WTC11 (cell line): ENCODE measurements at regions not wholly inside any gene's neighbourhood (a gene's known extent, or its start where the extent isn't known, plus 50 kb on each side); places are given as distances from the start of the nearest gene placed in this dataset.
A peak's percentile ranks its signal among the peaks of the same experiment; 100 is the strongest.

Experiments
- ATAC-seq: fragments of 200-7000 bp; cut with Tn5 transposase; 2 replicates; pipeline ENCODE4 v1.10.0; 2021; ENCODE audit warnings: mild to moderate bottlenecking, moderate library complexity
- CTCF ChIA-PET: fragments of 300-600 bp; sonication (Branson Sonifier 250); formaldehyde crosslinking; loops from one replicate; lab custom pipeline; 2021; ENCODE audit warnings: antibody characterized with exemption; lab: Charles Lee
- POLR2A ChIA-PET: fragments of 350-600 bp; sonication (Branson Sonifier 250); formaldehyde crosslinking; loops from one replicate; lab custom pipeline; 2021; ENCODE audit warnings: antibody characterized with exemption; lab: Charles Lee
- DNase-seq: peaks from one replicate; pipeline ENCODE4 v3.0.0; 2021; ENCODE audit warnings: low spot score
- H3K27ac Mint-ChIP-seq: 2 replicates; pipeline ENCODE4 v1.8.0; 2021; ENCODE audit warnings: mixed read lengths
- H3K27me3 Mint-ChIP-seq: 2 replicates; pipeline ENCODE4 v1.8.0; 2021; ENCODE audit warnings: low read depth, mild to moderate bottlenecking, moderate library complexity, mixed read lengths
- H3K36me3 Mint-ChIP-seq: 2 replicates; pipeline ENCODE4 v1.8.0; 2021; ENCODE audit warnings: mixed read lengths
- H3K4me1 Mint-ChIP-seq: 2 replicates; pipeline ENCODE4 v1.8.0; 2022; ENCODE audit warnings: mixed read lengths
- H3K4me3 Mint-ChIP-seq: 2 replicates; pipeline ENCODE4 v1.8.0; 2021; ENCODE audit warnings: mild to moderate bottlenecking, moderate library complexity, mixed read lengths
- H3K9me3 Mint-ChIP-seq: 2 replicates; pipeline ENCODE4 v1.8.0; 2021; ENCODE audit warnings: mixed read lengths
- ATF1 ChIP-seq: sonication (generic); formaldehyde crosslinking; IDR thresholded peaks from 2 replicates; pipeline ENCODE4 v1.8.1; 2023; ENCODE audit warnings: mild to moderate bottlenecking, moderate library complexity, missing genetic modification reagents
- CBFB ChIP-seq: sonication (generic); formaldehyde crosslinking; IDR thresholded peaks from 2 replicates; pipeline ENCODE4 v1.8.1; 2022; ENCODE audit warnings: mild to moderate bottlenecking, low read depth, missing genetic modification reagents
- CTCF ChIP-seq: fragments of 200-600 bp; IDR thresholded peaks from 2 replicates; pipeline ENCODE4 v1.8.0; 2022; ENCODE audit warnings: antibody characterized with exemption
- E2F4 ChIP-seq: sonication (generic); formaldehyde crosslinking; IDR thresholded peaks from 2 replicates; pipeline ENCODE4 v1.8.1; 2022; ENCODE audit warnings: low read depth, mild to moderate bottlenecking, moderate library complexity, missing genetic modification reagents, borderline replicate concordance
- ELF4 ChIP-seq: sonication (generic); formaldehyde crosslinking; IDR thresholded peaks from 2 replicates; pipeline ENCODE4 v1.8.1; 2022; ENCODE audit warnings: low read depth, mild to moderate bottlenecking, moderate library complexity, missing genetic modification reagents
- KAT7 ChIP-seq: sonication (generic); formaldehyde crosslinking; IDR thresholded peaks from 2 replicates; pipeline ENCODE4 v1.8.1; 2023; ENCODE audit warnings: missing genetic modification reagents, mild to moderate bottlenecking, borderline replicate concordance
- MAX ChIP-seq: sonication (generic); formaldehyde crosslinking; IDR thresholded peaks from 2 replicates; pipeline ENCODE4 v1.8.0; 2022; ENCODE audit warnings: mild to moderate bottlenecking, missing genetic modification reagents
- MLX ChIP-seq: sonication (generic); formaldehyde crosslinking; IDR thresholded peaks from 2 replicates; pipeline ENCODE4 v1.8.1; 2023; ENCODE audit warnings: mild to moderate bottlenecking, missing genetic modification reagents, moderate library complexity
- MXD4 ChIP-seq: fragments of 250-450 bp; sonication (Bioruptor Pico); IDR thresholded peaks from 2 replicates; pipeline ENCODE4 v1.8.0; 2021; ENCODE audit warnings: mild to moderate bottlenecking, moderate library complexity, borderline replicate concordance
- NR3C1 ChIP-seq: sonication (generic); formaldehyde crosslinking; conservative IDR thresholded peaks from 2 replicates; pipeline ENCODE4 v1.8.1; 2023; ENCODE audit warnings: low read depth, mild to moderate bottlenecking, missing genetic modification reagents
- PRDM15 ChIP-seq: sonication (generic); formaldehyde crosslinking; IDR thresholded peaks from 2 replicates; pipeline ENCODE4 v1.8.0; 2022; ENCODE audit warnings: missing genetic modification reagents
- SOX15 ChIP-seq: fragments of 250-450 bp; sonication (Bioruptor Pico); IDR thresholded peaks from 2 replicates; pipeline ENCODE4 v1.9.0; 2021; ENCODE audit warnings: mild to moderate bottlenecking
- USF2 ChIP-seq: sonication (generic); formaldehyde crosslinking; IDR thresholded peaks from 2 replicates; pipeline ENCODE4 v1.8.1; 2023; ENCODE audit warnings: mild to moderate bottlenecking, missing genetic modification reagents, moderate library complexity
- ZBTB21 ChIP-seq: sonication (generic); formaldehyde crosslinking; IDR thresholded peaks from 2 replicates; pipeline ENCODE4 v1.8.1; 2023; ENCODE audit warnings: mild to moderate bottlenecking, missing genetic modification reagents, borderline replicate concordance
- ZBTB43 ChIP-seq: sonication (generic); formaldehyde crosslinking; IDR thresholded peaks from 2 replicates; pipeline ENCODE4 v1.8.1; 2023; ENCODE audit warnings: mild to moderate bottlenecking, missing genetic modification reagents
- ZNF263 ChIP-seq: sonication (generic); formaldehyde crosslinking; IDR thresholded peaks from 2 replicates; pipeline ENCODE4 v1.8.1; 2022; ENCODE audit warnings: low read depth, mild to moderate bottlenecking, moderate library complexity, missing genetic modification reagents
- ZNF423 ChIP-seq: fragments of 250-450 bp; sonication (Bioruptor Pico); IDR thresholded peaks from 2 replicates; pipeline ENCODE4 v2.1.2; 2022; ENCODE audit warnings: mild to moderate bottlenecking, moderate library complexity

- Mint-ChIP-seq H3K27me3 (no peaks in the 10 kb centered on the region), H3K4me3 (no peak overlapping the region), H3K36me3 (peaks cover 5% of the 10 kb centered on the region), H3K4me1 (peaks cover 26% of the 10 kb centered on the region), H3K9me3 (peaks cover 14% of the 10 kb centered on the region), H3K27ac (peak overlapping the region; percentile 40; the same call in 1 of the 2 replicates)
- POLR2A ChIA-PET = interaction anchor here (0.5 kb wide), 1 partner anchor 27 kb away, joined by 5 read pairs; no protein-coding TSS in a partner anchor
- ATAC-seq = peak; percentile 97
- no peak for DNase-seq
- CTCF ChIA-PET = no interaction called here
- no peak for TF ChIP-seq NR3C1 (CRISPR knock-in tag)
- no peak for TF ChIP-seq MLX
- TF ChIP-seq ZNF423 (CRISPR knock-in tag) = peak; percentile 21; the same call in 1 of the 2 replicates
- TF ChIP-seq ZBTB43 = no peak
- TF ChIP-seq MAX (CRISPR knock-in tag) = 0 out of 2 replicates have a peak, but pooled peaks have one; percentile 19
- no peak for TF ChIP-seq CTCF
- no peak for TF ChIP-seq ZNF263 (CRISPR knock-in tag)
- no peak for TF ChIP-seq PRDM15 (CRISPR knock-in tag)
- TF ChIP-seq ZBTB21 (CRISPR knock-in tag) = no peak
These were observed 160.7 kb downstream of the AASDH start for GRCh38 chr4:56226579-56226978.

- Mint-ChIP-seq H3K9me3 (peaks cover 10% of the 10 kb centered on the region), H3K4me1 (peaks cover 34% of the 10 kb centered on the region), H3K36me3 (peaks cover 5% of the 10 kb centered on the region), H3K27me3 (no peaks in the 10 kb centered on the region), H3K27ac (no peak overlapping the region), H3K4me3 (no peak overlapping the region)
- ATAC-seq = no peak
- ChIA-PET POLR2A (no interaction called here), CTCF (no interaction called here)
- TF ChIP-seq USF2 (CRISPR knock-in tag) (no peak), SOX15 (no peak), ELF4 (CRISPR knock-in tag) (no peak)
- no peak for DNase-seq
These were observed 162.7 kb downstream of the AASDH start for GRCh38 chr4:56224641-56225040.

GRCh38 chr4:56222514-56222913 is 164.8 kb downstream of the AASDH start:
- Mint-ChIP-seq H3K4me1 (peaks cover 43% of the 10 kb centered on the region), H3K9me3 (peaks cover 17% of the 10 kb centered on the region), H3K27ac (no peak overlapping the region), H3K27me3 (0 out of 2 replicates have a peak, but pooled peaks cover 3% of the 10 kb centered on the region), H3K4me3 (no peak overlapping the region), H3K36me3 (peaks cover 18% of the 10 kb centered on the region)
- ATAC-seq (no peak), DNase-seq (no peak)
- ChIA-PET CTCF (no interaction called here), POLR2A (no interaction called here)
- no peak for TF ChIP-seq KAT7
- TF ChIP-seq E2F4 (CRISPR knock-in tag) = no peak
- TF ChIP-seq ATF1 (CRISPR knock-in tag) = no peak
- TF ChIP-seq MXD4 (CRISPR knock-in tag) = no peak
- TF ChIP-seq CBFB = no peak
